PFSK-1 (cell line): ENCODE measurements at regions not wholly inside any gene's neighbourhood (a gene's known extent, or its start where the extent isn't known, plus 50 kb on each side); places are given as distances from the start of the nearest gene placed in this dataset.

Experiments used
- POLR2AphosphoS5 ChIP-seq: IDR thresholded peaks from 2 replicates; pipeline ENCODE4 v1.6.1; 2012; ENCODE audit warnings: low read depth, mild to moderate bottlenecking, control low read depth, low read length, moderate library complexity
- REST ChIP-seq, 2 experiments: IDR thresholded peaks; 2 replicates each; pipeline versions ENCODE4 v1.6.1 to v1.8.0; 2011 to 2012; ENCODE audit warnings: low read depth in 2 of 2, low read length in 2 of 2, control low read depth in 1 of 2, inconsistent platforms in 1 of 2, mild to moderate bottlenecking in 1 of 2, moderate library complexity in 1 of 2; ENCODE audit not compliant: insufficient read depth in 1 of 2
- SIN3A ChIP-seq: IDR thresholded peaks from 2 replicates; pipeline ENCODE4 v1.6.1; 2012; ENCODE audit warnings: mild to moderate bottlenecking, low read length, moderate library complexity, borderline replicate concordance; ENCODE audit not compliant: insufficient read depth

- TF ChIP-seq SIN3A (no peak), REST (IDR thresholded peaks at IDR 0.05; ENCODE audit: insufficient read depth in 1 of 2, low read depth in 2 of 2, low read length in 2 of 2) (no peak), POLR2AphosphoS5 (no peak)
Observed at GRCh38 chr18:27794181-27794926, 382.6 kb downstream of the CDH2 start.
